A549 (cell line): ENCODE measurements at regions not wholly inside any gene's neighbourhood (a gene's known extent, or its start where the extent isn't known, plus 50 kb on each side); places are given as distances from the start of the nearest gene placed in this dataset.

ENCODE experiments used
- ATAC-seq, 2 experiments: fragments of 200-7000 bp in 1 of 2; fragments of >200 bp in 1 of 2; cut with Nextera tagmentation in 1 of 2; cut with Tn5 transposase in 1 of 2; 3 replicates each; pipeline versions ENCODE4 v1.8.0 to v1.9.1; 2018 to 2020; ENCODE audit warnings: mild to moderate bottlenecking in 1 of 2, moderate library complexity in 1 of 2
- CTCF ChIA-PET: fragments of 300-600 bp; sonication (Branson Sonifier 250); formaldehyde crosslinking; extraction: SDS; loops from one replicate; lab custom pipeline; 2021; ENCODE audit warnings: antibody characterized with exemption, inconsistent platforms; lab: Yijun Ruan, JAX
- POLR2A ChIA-PET: fragments of 350-600 bp; formaldehyde crosslinking; extraction: SDS; loops from one replicate; lab custom pipeline; 2021; ENCODE audit warnings: antibody characterized with exemption, inconsistent platforms; lab: Yijun Ruan, JAX
- DNase-seq, 2 experiments: peaks; one replicate each; pipeline versions ENCODE4 v3.0.0 to v3.0.0-alpha.2; 2011 to 2016; ENCODE audit warnings: low read depth in 1 of 2, low spot score in 1 of 2
- FAIRE-seq: peaks from 2 replicates; lab custom pipeline; 2011; peaks lifted over from hg19 to GRCh38; lab: Jason Lieb, UNC
- H3K27ac ChIP-seq, 2 experiments: fragments of >200 bp; sonication (Bioruptor Twin); formaldehyde crosslinking; 3 replicates each; pipeline ENCODE4 v1.5.1; 2016 to 2017
- H3K4me1 ChIP-seq: fragments of >200 bp; sonication (Bioruptor Twin); formaldehyde crosslinking; 3 replicates; pipeline ENCODE4 v1.6.1; 2016
- H3K4me2 ChIP-seq: fragments of >200 bp; sonication (Bioruptor Twin); formaldehyde crosslinking; 3 replicates; pipeline ENCODE4 v1.6.1; 2016
- H3K4me3 ChIP-seq: fragments of >200 bp; sonication (Bioruptor Twin); formaldehyde crosslinking; 3 replicates; pipeline ENCODE4 v1.5.1; 2016
- H3K9me3 ChIP-seq: fragments of >200 bp; sonication (Bioruptor Twin); formaldehyde crosslinking; 3 replicates; pipeline ENCODE4 v1.6.1; 2016
- CBX2 ChIP-seq: fragments of 200-600 bp; sonication (generic); IDR thresholded peaks from 2 replicates; pipeline ENCODE4 v1.6.1; 2016; ENCODE audit warnings: low read depth, mild to moderate bottlenecking, borderline replicate concordance
- CTCF ChIP-seq: fragments of >200 bp; sonication (Bioruptor Twin); formaldehyde crosslinking; IDR thresholded peaks from 3 replicates; pipeline ENCODE4 v1.5.1; 2016
- EHF ChIP-seq: fragments of 250-450 bp; sonication (Bioruptor Pico); IDR thresholded peaks from 2 replicates; pipeline ENCODE4 v1.5.0; 2020; ENCODE audit warnings: mild to moderate bottlenecking
- FOSB ChIP-seq: fragments of 250-450 bp; sonication (Bioruptor Pico); IDR thresholded peaks from 2 replicates; pipeline ENCODE4 v1.5.0; 2020; ENCODE audit warnings: mild to moderate bottlenecking, moderate library complexity
- FOSL2 ChIP-seq, 2 experiments: fragments of 450-650 bp in 1 of 2; fragments of >200 bp in 1 of 2; sonication (Bioruptor Twin) in 1 of 2; formaldehyde crosslinking; IDR thresholded peaks; 2 replicates each; pipeline versions ENCODE4 v1.5.0 to v1.6.1; 2016 to 2020; ENCODE audit warnings: mild to moderate bottlenecking in 1 of 2, moderate library complexity in 1 of 2
- GATA3 ChIP-seq: IDR thresholded peaks from 2 replicates; pipeline ENCODE4 v1.6.1; 2012; ENCODE audit warnings: borderline replicate concordance
- HOXA7 ChIP-seq: fragments of 250-450 bp; sonication (Bioruptor Pico); IDR thresholded peaks from 2 replicates; pipeline ENCODE4 v1.5.0; 2020; ENCODE audit warnings: mild to moderate bottlenecking, moderate library complexity
- MAFK ChIP-seq: fragments of 450-650 bp; IDR thresholded peaks from 2 replicates; pipeline ENCODE4 v1.6.1; 2014; ENCODE audit not compliant: partially characterized antibody
- MAX ChIP-seq: IDR thresholded peaks from 2 replicates; pipeline ENCODE4 v1.6.1; 2012
- MAZ ChIP-seq: fragments of 150-350 bp; IDR thresholded peaks from 2 replicates; pipeline ENCODE4 v1.6.1; 2014; ENCODE audit warnings: antibody characterized with exemption, low read depth, low read length, borderline replicate concordance
- RAD21 ChIP-seq, 2 experiments: fragments of >200 bp in 1 of 2; sonication (Bioruptor Twin) in 1 of 2; formaldehyde crosslinking in 1 of 2; IDR thresholded peaks in 1 of 2; conservative IDR thresholded peaks in 1 of 2; 2 replicates in 1 of 2; 3 replicates in 1 of 2; pipeline ENCODE4 v1.6.1; 2012 to 2018; ENCODE audit warnings: inconsistent platforms in 1 of 2
- RARB ChIP-seq: fragments of 250-450 bp; sonication (Bioruptor Pico); IDR thresholded peaks from 2 replicates; pipeline ENCODE4 v1.8.0; 2021; ENCODE audit warnings: mild to moderate bottlenecking, moderate library complexity
- SMC3 ChIP-seq: fragments of >200 bp; sonication (Bioruptor Twin); formaldehyde crosslinking; IDR thresholded peaks from 3 replicates; pipeline ENCODE4 v1.6.1; 2018; ENCODE audit warnings: inconsistent platforms
- TP53 ChIP-seq: fragments of 250-450 bp; sonication (Bioruptor Pico); IDR thresholded peaks from 2 replicates; pipeline ENCODE4 v1.5.0; 2021; ENCODE audit warnings: mild to moderate bottlenecking, moderate library complexity
- ZFP36 ChIP-seq: fragments of 450-650 bp; IDR thresholded peaks from 2 replicates; pipeline ENCODE4 v1.6.1; 2014; ENCODE audit warnings: borderline replicate concordance; ENCODE audit not compliant: partially characterized antibody
- WGBS: methylation state at CpG from one replicate; pipeline ENCODE4 v1.1.6; 2017; ENCODE audit errors: missing lambda C conversion rate; 5-methylcytosine and 5-hydroxymethylcytosine counted together
- TF ChIP-seq, protein P1 (sequence below): IDR thresholded peaks from 2 replicates; pipeline ENCODE4 v1.6.1; 2012; ENCODE audit warnings: low read depth, borderline replicate concordance
- TF ChIP-seq, protein P2 (sequence below): fragments of >200 bp; sonication (Bioruptor Twin); formaldehyde crosslinking; IDR thresholded peaks from 3 replicates; pipeline ENCODE4 v1.6.1; 2016
- TF ChIP-seq, protein P3 (sequence below): fragments of 250-450 bp; sonication (Bioruptor Pico); IDR thresholded peaks from 2 replicates; pipeline ENCODE4 v1.5.0; 2020; ENCODE audit warnings: low read depth, mild to moderate bottlenecking, moderate library complexity

DNA sequence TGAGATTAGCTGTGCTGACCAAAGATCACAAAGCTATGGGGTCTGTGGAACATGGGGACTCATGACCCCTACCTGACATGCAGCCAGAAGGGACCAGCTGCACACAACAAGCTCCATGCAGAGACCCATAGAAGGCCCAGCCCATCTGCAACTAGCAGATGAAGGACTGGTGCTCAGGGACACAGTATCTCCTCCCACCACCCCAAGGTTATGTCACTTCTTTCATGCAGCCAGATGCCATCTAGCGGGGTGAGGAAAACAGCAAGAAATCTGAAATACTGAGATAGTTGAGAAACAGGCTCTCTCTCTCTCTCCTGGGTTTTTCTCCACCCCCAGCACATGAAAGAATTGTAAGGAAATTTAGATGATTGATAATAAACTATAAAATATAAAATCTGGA is 161.3 kb upstream of the DAPK1 start:
- WGBS, result 80% methylated on average over 1 of the region's 1 CpG
- ATAC-seq, result peak in 1 of 2 experiments; percentile 47; a peak in 3 of 6 replicates
- ChIA-PET POLR2A (no interaction called here), CTCF (interaction anchor here (0.6 to 4.7 kb wide), 17 partner anchors 13 to 922 kb away, joined by 3 to 86 read pairs (median 4); partner anchors contain the start of gene DAPK1)
- peak; percentile 13 to 49 for DNase-seq
- no peak for TF ChIP-seq EHF (CRISPR knock-in tag)
- no peak for TF ChIP-seq HOXA7
- TF ChIP-seq, protein P1, sequence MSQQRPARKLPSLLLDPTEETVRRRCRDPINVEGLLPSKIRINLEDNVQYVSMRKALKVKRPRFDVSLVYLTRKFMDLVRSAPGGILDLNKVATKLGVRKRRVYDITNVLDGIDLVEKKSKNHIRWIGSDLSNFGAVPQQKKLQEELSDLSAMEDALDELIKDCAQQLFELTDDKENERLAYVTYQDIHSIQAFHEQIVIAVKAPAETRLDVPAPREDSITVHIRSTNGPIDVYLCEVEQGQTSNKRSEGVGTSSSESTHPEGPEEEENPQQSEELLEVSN, result no peak
- no peak for TF ChIP-seq MAX
- TF ChIP-seq FOSB, result no peak
- TF ChIP-seq CBX2, result no peak
- no peak for TF ChIP-seq ZFP36
- TF ChIP-seq MAFK, result no peak
- no peak for TF ChIP-seq TP53 (CRISPR knock-in tag)
- TF ChIP-seq, protein P2, sequence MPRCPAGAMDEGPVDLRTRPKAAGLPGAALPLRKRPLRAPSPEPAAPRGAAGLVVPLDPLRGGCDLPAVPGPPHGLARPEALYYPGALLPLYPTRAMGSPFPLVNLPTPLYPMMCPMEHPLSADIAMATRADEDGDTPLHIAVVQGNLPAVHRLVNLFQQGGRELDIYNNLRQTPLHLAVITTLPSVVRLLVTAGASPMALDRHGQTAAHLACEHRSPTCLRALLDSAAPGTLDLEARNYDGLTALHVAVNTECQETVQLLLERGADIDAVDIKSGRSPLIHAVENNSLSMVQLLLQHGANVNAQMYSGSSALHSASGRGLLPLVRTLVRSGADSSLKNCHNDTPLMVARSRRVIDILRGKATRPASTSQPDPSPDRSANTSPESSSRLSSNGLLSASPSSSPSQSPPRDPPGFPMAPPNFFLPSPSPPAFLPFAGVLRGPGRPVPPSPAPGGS, result no peak
- no peak for FAIRE-seq
- Histone ChIP-seq H3K4me1 (peaks cover 17% of the 10 kb centered on the region), H3K9me3 (peaks cover 16% of the 10 kb centered on the region), H3K27ac (peak overlapping the region; percentile 51 to 73; a peak in 4 of 6 replicates), H3K4me2 (peak overlapping the region; percentile 95), H3K4me3 (no peak overlapping the region)

- TF ChIP-seq FOSL2 (IDR thresholded peaks at IDR 0.05) (no peak), FOSL2 (CRISPR knock-in tag; IDR thresholded peaks at IDR 0.05) (peak; percentile 45; the same call in 1 of the 2 replicates), MAZ (no peak), RAD21 (conservative IDR thresholded peaks at IDR 0.05 in 1 of 2, IDR thresholded peaks at IDR 0.05 in 1 of 2) (peak; percentile 98), CBX2 (no peak), SMC3 (peak; percentile 97), CTCF (peak; percentile 92)
- POLR2A ChIA-PET, result interaction anchor here (1.1 kb wide), 1 partner anchor 160 kb away, joined by 4 read pairs; the partner anchor contains the start of gene DAPK1
- CTCF ChIA-PET, result interaction anchor here (0.6 to 4.7 kb wide), 43 partner anchors 10 to 923 kb away, joined by 3 to 86 read pairs (median 4); partner anchors contain the start of gene DAPK1
- ATAC-seq (peak; percentile 73 to 90), DNase-seq (peak; percentile 44 to 88), FAIRE-seq (no peak)
- Histone ChIP-seq H3K4me2 (peak overlapping the region; percentile 95), H3K4me1 (peaks cover 17% of the 10 kb centered on the region), H3K4me3 (peak overlapping the region; percentile 48), H3K9me3 (peaks cover 13% of the 10 kb centered on the region), H3K27ac (peak overlapping the region; percentile 73 to 85)
- WGBS, result 3% methylated on average over 12 of the region's 12 CpGs
Measured at GRCh38 chr9:87336914-87337333, 160.7 kb upstream of the DAPK1 start.

- ChIA-PET CTCF (interaction anchor here (0.6 to 4.7 kb wide), 41 partner anchors 9 to 923 kb away, joined by 3 to 86 read pairs (median 4); partner anchors contain the start of gene DAPK1), POLR2A (interaction anchor here (1.1 kb wide), 1 partner anchor 160 kb away, joined by 4 read pairs; the partner anchor contains the start of gene DAPK1)
- Histone ChIP-seq H3K27ac (peak overlapping the region; percentile 73 to 85), H3K4me3 (peak overlapping the region; percentile 48), H3K9me3 (peaks cover 7% of the 10 kb centered on the region), H3K4me1 (peaks cover 18% of the 10 kb centered on the region), H3K4me2 (peak overlapping the region; percentile 95)
- DNase-seq (peak; percentile 31 to 79), FAIRE-seq (peak; percentile 65), ATAC-seq (peak; percentile 83 to 84)
- under 1% methylated on average over 14 of the region's 14 CpGs for WGBS
- TF ChIP-seq GATA3 (peak; percentile 46; the same call in 1 of the 2 replicates), SMC3 (0 out of 3 replicates have a peak, but pooled peaks have one; percentile 6), RAD21 (conservative IDR thresholded peaks at IDR 0.05 in 1 of 2, IDR thresholded peaks at IDR 0.05 in 1 of 2) (peak in 1 of 2 experiments; percentile 15; a peak in 2 of 5 replicates), MAX (0 out of 2 replicates have a peak, but pooled peaks have one; percentile 18), RARB (CRISPR knock-in tag) (no peak)
- TF ChIP-seq, protein P3, sequence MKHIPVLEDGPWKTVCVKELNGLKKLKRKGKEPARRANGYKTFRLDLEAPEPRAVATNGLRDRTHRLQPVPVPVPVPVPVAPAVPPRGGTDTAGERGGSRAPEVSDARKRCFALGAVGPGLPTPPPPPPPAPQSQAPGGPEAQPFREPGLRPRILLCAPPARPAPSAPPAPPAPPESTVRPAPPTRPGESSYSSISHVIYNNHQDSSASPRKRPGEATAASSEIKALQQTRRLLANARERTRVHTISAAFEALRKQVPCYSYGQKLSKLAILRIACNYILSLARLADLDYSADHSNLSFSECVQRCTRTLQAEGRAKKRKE (CRISPR knock-in tag), result no peak
Measured at GRCh38 chr9:87337335-87338087, 160.2 kb upstream of the DAPK1 start.
